IMR-90 (cell line): ENCODE measurements at regions not wholly inside any gene's neighbourhood (a gene's known extent, or its start where the extent isn't known, plus 50 kb on each side); places are given as distances from the start of the nearest gene placed in this dataset.
A peak's percentile ranks its signal among the peaks of the same experiment; 100 is the strongest.

Source experiments
- ATAC-seq: fragments of 200-7000 bp; cut with Tn5 transposase; 2 replicates; pipeline ENCODE4 v1.9.1; 2020; ENCODE audit warnings: low read depth, mild to moderate bottlenecking, moderate library complexity
- BruUV-seq: library from RNA; stranded (reverse); fragments of 400-500 nt; replicated peaks from 2 replicates; lab custom pipeline; 2021; lab: Mats Ljungman, UMichigan
- CTCF ChIA-PET: fragments of 300-600 bp; formaldehyde crosslinking; extraction: SDS; loops from one replicate; lab custom pipeline; 2021; ENCODE audit warnings: antibody characterized with exemption; lab: Yijun Ruan, JAX
- POLR2A ChIA-PET: fragments of 300-600 bp; sonication (Branson Sonifier 250); formaldehyde crosslinking; loops from one replicate; lab custom pipeline; 2022; ENCODE audit warnings: antibody characterized with exemption; ENCODE audit not compliant: unreplicated experiment; lab: Charles Lee
- DNase-seq: peaks from one replicate; pipeline ENCODE4 v3.0.0; 2013
- H2AFZ ChIP-seq: replicated peaks from 2 replicates; pipeline ENCODE3; 2013; ENCODE audit warnings: low read length, mild to moderate bottlenecking; ENCODE audit not compliant: poor library complexity
- H2AK5ac ChIP-seq: 2 replicates; pipeline ENCODE4 v1.6.1; 2013; ENCODE audit warnings: low read depth, low read length, inconsistent platforms
- H2AK9ac ChIP-seq: replicated peaks from 2 replicates; pipeline ENCODE3; 2013; ENCODE audit warnings: mild to moderate bottlenecking, low read depth, low read length, moderate library complexity; ENCODE audit not compliant: poor library complexity
- H2BK120ac ChIP-seq: 2 replicates; pipeline ENCODE4 v1.6.1; 2013; ENCODE audit warnings: low read depth, low read length, inconsistent platforms
- H2BK15ac ChIP-seq: 3 replicates; pipeline ENCODE4 v1.6.1; 2013; ENCODE audit warnings: low read depth, low read length, inconsistent platforms
- H2BK20ac ChIP-seq: 2 replicates; pipeline ENCODE4 v1.6.1; 2013; ENCODE audit warnings: low read depth, mild to moderate bottlenecking, inconsistent platforms, low read length, moderate library complexity
- H2BK5ac ChIP-seq: 2 replicates; pipeline ENCODE4 v1.6.1; 2013; ENCODE audit warnings: mild to moderate bottlenecking, low read depth, low read length, inconsistent platforms; ENCODE audit not compliant: poor library complexity, severe bottlenecking
- H3K14ac ChIP-seq: replicated peaks from 2 replicates; pipeline ENCODE4 v1.6.1; 2013; ENCODE audit warnings: low read depth, low read length, inconsistent platforms
- H3K18ac ChIP-seq: 2 replicates; pipeline ENCODE4 v1.6.1; 2013; ENCODE audit warnings: low read depth, low read length, control low read depth
- H3K23ac ChIP-seq: 2 replicates; pipeline ENCODE4 v1.6.1; 2013; ENCODE audit warnings: low read depth, low read length, inconsistent platforms
- H3K27ac ChIP-seq: 2 replicates; pipeline ENCODE4 v1.5.1; 2013; ENCODE audit warnings: mild to moderate bottlenecking, control low read depth, low read length; ENCODE audit not compliant: insufficient read depth
- H3K27me3 ChIP-seq: 2 replicates; pipeline ENCODE4 v1.6.1; 2013; ENCODE audit warnings: low read length; ENCODE audit not compliant: control insufficient read depth, insufficient read depth
- H3K36me3 ChIP-seq: 2 replicates; pipeline ENCODE4 v1.6.1; 2013; ENCODE audit warnings: low read length, mixed read lengths; ENCODE audit not compliant: control insufficient read depth, insufficient read depth
- H3K4ac ChIP-seq: 2 replicates; pipeline ENCODE4 v1.6.1; 2013; ENCODE audit warnings: low read depth, low read length, inconsistent platforms
- H3K4me1 ChIP-seq: 2 replicates; pipeline ENCODE4 v1.6.1; 2013; ENCODE audit warnings: low read length, mixed read lengths; ENCODE audit not compliant: control insufficient read depth, insufficient read depth
- H3K4me2 ChIP-seq: 2 replicates; pipeline ENCODE4 v1.6.1; 2013; ENCODE audit warnings: low read depth, mild to moderate bottlenecking, control low read depth, low read length, moderate library complexity
- H3K4me3 ChIP-seq: 2 replicates; pipeline ENCODE4 v1.5.1; 2013; ENCODE audit warnings: low read depth, mild to moderate bottlenecking, control low read depth, low read length, moderate library complexity; ENCODE audit not compliant: insufficient read depth
- H3K56ac ChIP-seq: 2 replicates; pipeline ENCODE4 v1.6.1; 2013; ENCODE audit warnings: low read length, inconsistent platforms; ENCODE audit not compliant: insufficient read depth; ENCODE audit errors: extremely low read depth
- H3K79me1 ChIP-seq, 2 experiments: 2 replicates each; pipeline ENCODE4 v1.6.1; 2013; ENCODE audit warnings: low read length in 2 of 2, inconsistent platforms in 1 of 2, low read depth in 1 of 2
- H3K9ac ChIP-seq: 2 replicates; pipeline ENCODE4 v1.6.1; 2013; ENCODE audit warnings: low read depth, low read length, control low read depth
- H3K9me1 ChIP-seq: 2 replicates; pipeline ENCODE4 v1.6.1; 2013; ENCODE audit warnings: low read length, inconsistent platforms; ENCODE audit not compliant: insufficient read depth
- H3K9me3 ChIP-seq: 2 replicates; pipeline ENCODE4 v1.6.1; 2013; ENCODE audit warnings: low read length; ENCODE audit not compliant: control insufficient read depth, insufficient read depth
- H4K20me1 ChIP-seq: 2 replicates; pipeline ENCODE4 v1.6.1; 2013; ENCODE audit warnings: low read length, inconsistent platforms; ENCODE audit not compliant: insufficient read depth
- H4K5ac ChIP-seq: 2 replicates; pipeline ENCODE4 v1.6.1; 2013; ENCODE audit warnings: mild to moderate bottlenecking, low read depth, low read length, control low read depth
- H4K8ac ChIP-seq, 2 experiments: 2 replicates each; pipeline ENCODE4 v1.6.1; 2013; ENCODE audit warnings: low read depth in 2 of 2, low read length in 2 of 2, control low read depth in 1 of 2, inconsistent platforms in 1 of 2
- H4K91ac ChIP-seq: 2 replicates; pipeline ENCODE4 v1.6.1; 2013; ENCODE audit warnings: low read depth, low read length, inconsistent platforms; ENCODE audit not compliant: insufficient read depth
- BHLHE40 ChIP-seq: fragments of 150-350 bp; IDR thresholded peaks from 2 replicates; pipeline ENCODE4 v1.6.1; 2016; ENCODE audit warnings: mild to moderate bottlenecking, low read depth, low read length
- CEBPB ChIP-seq: IDR thresholded peaks from 2 replicates; pipeline ENCODE4 v1.6.1; 2012; ENCODE audit warnings: low read depth, low read length, improper control_type of control experiment
- MAFK ChIP-seq: IDR thresholded peaks from 2 replicates; pipeline ENCODE4 v1.6.1; 2012; ENCODE audit warnings: low read depth, low read length, improper control_type of control experiment
- MAZ ChIP-seq: IDR thresholded peaks from 2 replicates; pipeline ENCODE4 v1.6.1; 2012; ENCODE audit warnings: low read depth, mild to moderate bottlenecking, low read length, improper control_type of control experiment, moderate library complexity, borderline replicate concordance
- NFE2L2 ChIP-seq: fragments of 150-350 bp; IDR thresholded peaks from 2 replicates; pipeline ENCODE4 v1.6.1; 2016; ENCODE audit warnings: low read depth, mild to moderate bottlenecking, low read length
- POLR2A ChIP-seq: IDR thresholded peaks from 2 replicates; pipeline ENCODE4 v1.6.1; 2012; ENCODE audit warnings: mild to moderate bottlenecking, low read depth, low read length
- RCOR1 ChIP-seq: IDR thresholded peaks from 2 replicates; pipeline ENCODE4 v1.6.1; 2012; ENCODE audit warnings: mild to moderate bottlenecking, low read length, improper control_type of control experiment; ENCODE audit not compliant: insufficient replicate concordance
- RFX5 ChIP-seq: IDR thresholded peaks from 2 replicates; pipeline ENCODE4 v1.8.0; 2012; ENCODE audit warnings: low read depth, mild to moderate bottlenecking, low read length, moderate library complexity
- WGBS, 2 experiments: methylation state at CpG; one replicate each; pipeline versions ENCODE4 v1.1.5 to v1.1.7; 2013; ENCODE audit warnings: missing lambda C conversion rate in 2 of 2; ENCODE audit not compliant: insufficient read length in 1 of 2; ENCODE audit errors: extremely low coverage in 2 of 2; 5-methylcytosine and 5-hydroxymethylcytosine counted together
- dilution Hi-C: fragments of 300-500 bp; cut with HindIII; formaldehyde crosslinking; loops from one replicate; pipeline ENCODE4 v1.14.3; 2018; ENCODE audit warnings: low sequenced_read_pairs; ENCODE audit not compliant: unreplicated experiment
- in situ Hi-C: fragments of 300-500 bp; cut with MboI; formaldehyde crosslinking; loops from 3 replicates; pipeline ENCODE4 v1.14.3; 2019; ENCODE audit warnings: low sequenced_read_pairs, inconsistent platforms, mixed read lengths
- intact Hi-C: fragments of 100-400 bp; cut with micrococcal nuclease; formaldehyde crosslinking; loops from 2 replicates; pipeline ENCODE4 v1.10.0; 2022
- TF ChIP-seq, protein P1 (sequence below): fragments of 150-350 bp; IDR thresholded peaks from 2 replicates; pipeline ENCODE4 v1.6.1; 2016; ENCODE audit warnings: low read depth, mild to moderate bottlenecking, low read length, moderate library complexity, borderline replicate concordance

GRCh38 chr3:177749836-177750235, 552.6 kb upstream of the TBL1XR1 start:
- Histone ChIP-seq H3K4me1 (peaks cover 21% of the 10 kb centered on the region), H2BK20ac (no peak overlapping the region), H3K27ac (no peak overlapping the region), H3K14ac (no peak overlapping the region), H4K20me1 (no peaks in the 10 kb centered on the region), H2AK5ac (no peak overlapping the region), H3K9ac (no peak overlapping the region), H3K9me3 (no peaks in the 10 kb centered on the region), H3K4me2 (no peak overlapping the region), H3K9me1 (peaks cover 6% of the 10 kb centered on the region), H4K91ac (no peak overlapping the region; the same call in 1 of the 2 replicates), H2BK120ac (0 out of 2 replicates have a peak overlapping the region, but pooled peaks have one; percentile 32), H2AFZ (no peak overlapping the region), H3K27me3 (no peaks in the 10 kb centered on the region), H3K23ac (no peak overlapping the region), H2AK9ac (no peak overlapping the region), H2BK15ac (no peak overlapping the region), H3K36me3 (no peaks in the 10 kb centered on the region), H3K56ac (no peak overlapping the region), H4K8ac (no peak overlapping the region), H3K4ac (no peak overlapping the region), H2BK5ac (no peak overlapping the region), H3K18ac (peak overlapping the region; percentile 59; the same call in 1 of the 2 replicates), H3K79me1 (no peaks in the 10 kb centered on the region), H3K4me3 (no peak overlapping the region), H4K5ac (no peak overlapping the region; the same call in 1 of the 2 replicates)
- intact Hi-C loops (no loop called here), in situ Hi-C loops (no loop called here), dilution Hi-C loops (no loop called here)
- no peak for TF ChIP-seq RFX5
- TF ChIP-seq POLR2A: no peak
- TF ChIP-seq CEBPB: no peak
- TF ChIP-seq NFE2L2: no peak
- TF ChIP-seq, protein P1, sequence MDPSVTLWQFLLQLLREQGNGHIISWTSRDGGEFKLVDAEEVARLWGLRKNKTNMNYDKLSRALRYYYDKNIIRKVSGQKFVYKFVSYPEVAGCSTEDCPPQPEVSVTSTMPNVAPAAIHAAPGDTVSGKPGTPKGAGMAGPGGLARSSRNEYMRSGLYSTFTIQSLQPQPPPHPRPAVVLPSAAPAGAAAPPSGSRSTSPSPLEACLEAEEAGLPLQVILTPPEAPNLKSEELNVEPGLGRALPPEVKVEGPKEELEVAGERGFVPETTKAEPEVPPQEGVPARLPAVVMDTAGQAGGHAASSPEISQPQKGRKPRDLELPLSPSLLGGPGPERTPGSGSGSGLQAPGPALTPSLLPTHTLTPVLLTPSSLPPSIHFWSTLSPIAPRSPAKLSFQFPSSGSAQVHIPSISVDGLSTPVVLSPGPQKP: no peak
- TF ChIP-seq BHLHE40: no peak
- TF ChIP-seq MAFK: no peak
- no peak for TF ChIP-seq MAZ
- TF ChIP-seq RCOR1: no peak
- ChIA-PET CTCF (interaction anchor here (0.6 kb wide), 1 partner anchor 233 kb away, joined by 4 read pairs; no protein-coding TSS in a partner anchor), POLR2A (no interaction called here)
- DNase-seq: no peak
- no CpG with 5 or more reads among the region's 1 CpG for WGBS, 2 experiments
- ATAC-seq: no peak
- no TSS peak for BruUV-seq
